ENCODE measurements at regions not wholly inside any gene's neighbourhood (a gene's known extent, or its start where the extent isn't known, plus 50 kb on each side); places are given as distances from the start of the nearest gene placed in this dataset.
"Not testable (repeated sequence)": the region's sequence is repeated elsewhere in the genome, so short reads cannot be mapped to it uniquely, and the experiment has no call there.

GRCh38 chr22:26769663-26770062 lies 112.3 kb downstream of the MIAT start:
- DNase-seq (ENCODE audit: low read depth): no peak

GRCh38 chr22:26770624-26771023 lies 113.2 kb downstream of the MIAT start:
- DNase-seq (ENCODE audit: low read depth): no peak

- DNase-seq (ENCODE audit: low read depth): not testable (repeated sequence)
Observed at GRCh38 chr22:26773054-26773453, 115.7 kb downstream of the MIAT start.

GRCh38 chr22:26775394-26775793 lies 118.0 kb downstream of the MIAT start:
- no peak for DNase-seq (ENCODE audit: low read depth)

GRCh38 chr22:26777156-26777801 lies 119.9 kb downstream of the MIAT start:
- no peak for DNase-seq (ENCODE audit: low read depth)

- DNase-seq (ENCODE audit: low read depth): no peak
Observed at GRCh38 chr22:26778372-26778771, 121.0 kb downstream of the MIAT start.

- no peak for DNase-seq (ENCODE audit: low read depth)
Observed at GRCh38 chr22:26779108-26779507, 121.7 kb downstream of the MIAT start.

- no peak for DNase-seq (ENCODE audit: low read depth)
Observed at GRCh38 chr22:26779929-26780328, 122.5 kb downstream of the MIAT start.

- no peak for DNase-seq (ENCODE audit: low read depth)
Observed at GRCh38 chr22:26780521-26780920, 123.1 kb downstream of the MIAT start.

- DNase-seq (ENCODE audit: low read depth): no peak
Observed at GRCh38 chr22:26781062-26781461, 123.7 kb downstream of the MIAT start.

GRCh38 chr22:26781596-26781995 lies 124.2 kb downstream of the MIAT start:
- DNase-seq (ENCODE audit: low read depth): no peak

- DNase-seq (ENCODE audit: low read depth): no peak
Observed at GRCh38 chr22:26783885-26784284, 126.5 kb downstream of the MIAT start.

- DNase-seq (ENCODE audit: low read depth): no peak
Observed at GRCh38 chr22:26784772-26785171, 127.4 kb downstream of the MIAT start.

- no peak for DNase-seq (ENCODE audit: low read depth)
Observed at GRCh38 chr22:26785932-26786331, 128.5 kb downstream of the MIAT start.

GRCh38 chr22:26786398-26786797 lies 129.0 kb downstream of the MIAT start:
- DNase-seq (ENCODE audit: low read depth): no peak

GRCh38 chr22:26789951-26790350 lies 132.6 kb downstream of the MIAT start:
- no peak for DNase-seq (ENCODE audit: low read depth)

GRCh38 chr22:26792522-26792921 lies 135.1 kb downstream of the MIAT start:
- no peak for DNase-seq (ENCODE audit: low read depth)

- DNase-seq (ENCODE audit: low read depth): no peak
Observed at GRCh38 chr22:26796785-26797184, 139.4 kb downstream of the MIAT start.

GRCh38 chr22:26797910-26798309 lies 140.5 kb downstream of the MIAT start:
- DNase-seq (ENCODE audit: low read depth): peak; percentile 48

GRCh38 chr22:26798462-26799065 lies 141.2 kb downstream of the MIAT start:
- DNase-seq (ENCODE audit: low read depth): no peak

GRCh38 chr22:26800858-26801257 lies 143.5 kb downstream of the MIAT start:
- DNase-seq (ENCODE audit: low read depth): peak; percentile 38

GRCh38 chr22:26801449-26801848 lies 144.1 kb downstream of the MIAT start:
- no peak for DNase-seq (ENCODE audit: low read depth)

GRCh38 chr22:26804315-26804714 lies 146.9 kb downstream of the MIAT start:
- DNase-seq (ENCODE audit: low read depth): no peak

All from Daoy (cell line).